Liver (tissue), 3 donors: ENCODE measurements at regions not wholly inside any gene's neighbourhood (a gene's known extent, or its start where the extent isn't known, plus 50 kb on each side); places are given as distances from the start of the nearest gene placed in this dataset.

Source experiments
- CTCF ChIP-seq: fragments of 150-350 bp; IDR thresholded peaks from 2 replicates; pipeline ENCODE4 v1.5.1; 2017; ENCODE audit warnings: improper control_type of control experiment, low read depth, low read length; ENCODE audit not compliant: missing input control
- EGR1 ChIP-seq, 2 donors: IDR thresholded peaks; 2 replicates each; pipeline ENCODE4 v1.6.1; 2016 to 2018; ENCODE audit warnings: antibody characterized with exemption in 2 of 2, low read depth in 2 of 2
- FOXA1 ChIP-seq: IDR thresholded peaks from 2 replicates; pipeline ENCODE4 v1.6.1; 2016; ENCODE audit warnings: antibody characterized with exemption
- HNF4A ChIP-seq, 2 donors: conservative IDR thresholded peaks; 2 replicates each; pipeline ENCODE4 v1.6.1; 2016; ENCODE audit warnings: antibody characterized with exemption in 2 of 2, mild to moderate bottlenecking in 2 of 2
- JUND ChIP-seq, 2 donors: IDR thresholded peaks; 2 replicates each; pipeline ENCODE4 v1.6.1; 2016; ENCODE audit warnings: antibody characterized with exemption in 2 of 2
- MAX ChIP-seq: IDR thresholded peaks from 2 replicates; pipeline ENCODE4 v1.6.1; 2016; ENCODE audit warnings: antibody characterized with exemption
- REST ChIP-seq: IDR thresholded peaks from 2 replicates; pipeline ENCODE4 v1.6.1; 2016; ENCODE audit warnings: antibody characterized with exemption, mild to moderate bottlenecking
- SP1 ChIP-seq: IDR thresholded peaks from 2 replicates; pipeline ENCODE4 v1.6.1; 2018; ENCODE audit warnings: antibody characterized with exemption, mild to moderate bottlenecking
- TAF1 ChIP-seq: conservative IDR thresholded peaks from 2 replicates; pipeline ENCODE4 v1.6.1; 2016; ENCODE audit warnings: antibody characterized with exemption, mild to moderate bottlenecking
- YY1 ChIP-seq: IDR thresholded peaks from 2 replicates; pipeline ENCODE4 v1.6.1; 2016; ENCODE audit warnings: antibody characterized with exemption, mild to moderate bottlenecking
- TF ChIP-seq, protein P1 (sequence below): IDR thresholded peaks from 2 replicates; pipeline ENCODE4 v1.6.1; 2016; ENCODE audit warnings: antibody characterized with exemption
- donor health status: healthy.
- donor health status: healthy.

GRCh38 chr5:144072518-144072927 is 97.9 kb downstream of the YIPF5 start:
- TF ChIP-seq JUND (IDR thresholded peaks at IDR 0.05) (no peak), CTCF (no peak), HNF4A (conservative IDR thresholded peaks at IDR 0.05) (no peak), MAX (no peak), REST (no peak), YY1 (no peak), FOXA1 (no peak), TAF1 (no peak), SP1 (no peak), EGR1 (IDR thresholded peaks at IDR 0.05; ENCODE audit: low read depth in 2 of 2) (no peak)
- TF ChIP-seq, protein P1, sequence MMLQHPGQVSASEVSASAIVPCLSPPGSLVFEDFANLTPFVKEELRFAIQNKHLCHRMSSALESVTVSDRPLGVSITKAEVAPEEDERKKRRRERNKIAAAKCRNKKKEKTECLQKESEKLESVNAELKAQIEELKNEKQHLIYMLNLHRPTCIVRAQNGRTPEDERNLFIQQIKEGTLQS, result no peak
